KMS-11 (cell line): ENCODE measurements at regions not wholly inside any gene's neighbourhood (a gene's known extent, or its start where the extent isn't known, plus 50 kb on each side); places are given as distances from the start of the nearest gene placed in this dataset.

Experiments
- H2AFZ ChIP-seq: fragments of 200-600 bp; sonication (generic); 2 replicates; pipeline ENCODE4 v1.6.1; 2016; ENCODE audit warnings: antibody characterized with exemption, mixed run types, low read depth
- H3K27ac ChIP-seq: fragments of 200-600 bp; sonication (generic); 2 replicates; pipeline ENCODE4 v1.6.1; 2016; ENCODE audit warnings: mild to moderate bottlenecking, mixed run types
- H3K27me3 ChIP-seq: fragments of 200-600 bp; sonication (generic); 2 replicates; pipeline ENCODE4 v1.6.1; 2017; ENCODE audit warnings: mild to moderate bottlenecking, low read depth, mixed run types, moderate library complexity; ENCODE audit not compliant: insufficient read depth
- H3K36me3 ChIP-seq: fragments of 200-600 bp; sonication (generic); 2 replicates; pipeline ENCODE4 v1.6.1; 2017; ENCODE audit warnings: mild to moderate bottlenecking, mixed run types; ENCODE audit not compliant: insufficient read depth
- H3K4me1 ChIP-seq: fragments of 200-600 bp; sonication (generic); 2 replicates; pipeline ENCODE4 v1.6.1; 2016; ENCODE audit warnings: mild to moderate bottlenecking, low read depth, mixed run types; ENCODE audit not compliant: poor library complexity, severe bottlenecking
- H3K4me2 ChIP-seq: fragments of 200-600 bp; sonication (generic); 2 replicates; pipeline ENCODE4 v1.7.0; 2016; ENCODE audit warnings: mild to moderate bottlenecking, mixed run types
- H3K4me3 ChIP-seq: fragments of 200-600 bp; sonication (generic); IDR thresholded peaks from 2 replicates; pipeline ENCODE4 v1.6.1; 2017; ENCODE audit warnings: low read depth, low read length, mixed read lengths; ENCODE audit not compliant: insufficient read depth
- H3K79me2 ChIP-seq: fragments of 200-600 bp; sonication (generic); 2 replicates; pipeline ENCODE4 v1.6.1; 2016; ENCODE audit warnings: low read depth, mixed run types; ENCODE audit not compliant: insufficient read depth
- H3K9ac ChIP-seq: fragments of 200-600 bp; sonication (generic); 2 replicates; pipeline ENCODE4 v1.6.1; 2016; ENCODE audit warnings: mild to moderate bottlenecking, mixed run types
- H4K20me1 ChIP-seq: fragments of 200-600 bp; sonication (generic); 2 replicates; pipeline ENCODE4 v1.6.1; 2016; ENCODE audit warnings: mild to moderate bottlenecking, mixed run types; ENCODE audit not compliant: insufficient read depth
- CTCF ChIP-seq: fragments of 200-600 bp; sonication (generic); conservative IDR thresholded peaks from 2 replicates; pipeline ENCODE4 v1.6.1; 2017; ENCODE audit warnings: low read depth, mild to moderate bottlenecking, antibody characterized with exemption, low read length, moderate library complexity, mixed read lengths

- H3K9ac ChIP-seq: no peak overlapping the region
- no peak overlapping the region for H3K27ac ChIP-seq
- H3K4me3 ChIP-seq: no peak overlapping the region
- H3K36me3 ChIP-seq: no peaks in the 10 kb centered on the region
- no peak overlapping the region for H2AFZ ChIP-seq
- no peaks in the 10 kb centered on the region for H4K20me1 ChIP-seq
- H3K27me3 ChIP-seq: no peaks in the 10 kb centered on the region; the same call in 1 of the 2 replicates
- H3K4me2 ChIP-seq: no peak overlapping the region
- no peaks in the 10 kb centered on the region for H3K79me2 ChIP-seq
- no peaks in the 10 kb centered on the region for H3K4me1 ChIP-seq
- no peak for TF ChIP-seq CTCF
Measured at GRCh38 chr22:47269516-47270088, 507.2 kb downstream of the TBC1D22A start.

GRCh38 chr22:47267513-47268282 is 505.2 kb downstream of the TBC1D22A start:
- Histone ChIP-seq H3K4me2 (no peak overlapping the region), H3K27me3 (no peaks in the 10 kb centered on the region; the same call in 1 of the 2 replicates), H3K36me3 (no peaks in the 10 kb centered on the region), H3K4me1 (no peaks in the 10 kb centered on the region), H3K4me3 (no peak overlapping the region), H3K27ac (no peak overlapping the region), H3K9ac (no peak overlapping the region), H2AFZ (no peak overlapping the region), H3K79me2 (no peaks in the 10 kb centered on the region), H4K20me1 (no peaks in the 10 kb centered on the region)
- no peak for TF ChIP-seq CTCF

GRCh38 chr22:47266329-47266728 is 503.9 kb downstream of the TBC1D22A start:
- H2AFZ ChIP-seq: no peak overlapping the region
- TF ChIP-seq CTCF: no peak
- H3K4me3 ChIP-seq: no peak overlapping the region
- no peaks in the 10 kb centered on the region for H3K36me3 ChIP-seq
- H3K27me3 ChIP-seq: no peaks in the 10 kb centered on the region
- no peaks in the 10 kb centered on the region for H4K20me1 ChIP-seq
- no peak overlapping the region for H3K27ac ChIP-seq
- no peak overlapping the region for H3K4me2 ChIP-seq
- no peak overlapping the region for H3K9ac ChIP-seq
- no peaks in the 10 kb centered on the region for H3K4me1 ChIP-seq
- H3K79me2 ChIP-seq: no peaks in the 10 kb centered on the region

- no peaks in the 10 kb centered on the region for H3K79me2 ChIP-seq
- H4K20me1 ChIP-seq: no peaks in the 10 kb centered on the region
- no peak overlapping the region for H3K4me2 ChIP-seq
- no peak for TF ChIP-seq CTCF
- no peaks in the 10 kb centered on the region for H3K27me3 ChIP-seq
- H3K4me3 ChIP-seq: no peak overlapping the region
- H3K36me3 ChIP-seq: no peaks in the 10 kb centered on the region
- H3K9ac ChIP-seq: no peak overlapping the region
- H3K4me1 ChIP-seq: no peaks in the 10 kb centered on the region
- H2AFZ ChIP-seq: no peak overlapping the region
- H3K27ac ChIP-seq: no peak overlapping the region
Measured at GRCh38 chr22:47260551-47260950, 498.1 kb downstream of the TBC1D22A start.
